LHCN-M2 (cell line): ENCODE measurements at regions not wholly inside any gene's neighbourhood (a gene's known extent, or its start where the extent isn't known, plus 50 kb on each side); places are given as distances from the start of the nearest gene placed in this dataset.
"Not testable (repeated sequence)": the region's sequence is repeated elsewhere in the genome, so short reads cannot be mapped to it uniquely, and the experiment has no call there.

Experiments
- DNase-seq: peaks from one replicate; pipeline ENCODE4 v3.0.0-alpha.2; 2012; ENCODE audit warnings: low read depth

DNA sequence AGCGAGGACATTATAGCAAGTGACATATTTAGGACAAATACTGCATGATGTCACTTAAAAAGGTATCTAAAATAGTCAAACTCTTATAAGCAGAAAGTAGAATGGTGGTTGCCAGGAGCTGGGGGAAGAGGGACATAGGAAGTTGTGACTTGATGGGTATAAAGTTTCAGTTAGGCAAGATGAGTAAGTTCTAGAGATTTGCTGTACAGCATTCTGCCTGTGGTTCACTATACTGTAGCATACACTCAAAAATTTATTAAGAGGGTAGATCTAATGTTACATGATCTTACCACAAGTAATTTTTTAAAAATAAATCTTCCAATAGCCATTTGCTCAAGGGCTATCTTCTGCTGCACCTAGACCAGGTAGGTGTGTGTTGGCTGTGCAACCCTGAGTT is 78.1 kb upstream of the NPAS2 start:
- peak; percentile 48 for DNase-seq

DNA sequence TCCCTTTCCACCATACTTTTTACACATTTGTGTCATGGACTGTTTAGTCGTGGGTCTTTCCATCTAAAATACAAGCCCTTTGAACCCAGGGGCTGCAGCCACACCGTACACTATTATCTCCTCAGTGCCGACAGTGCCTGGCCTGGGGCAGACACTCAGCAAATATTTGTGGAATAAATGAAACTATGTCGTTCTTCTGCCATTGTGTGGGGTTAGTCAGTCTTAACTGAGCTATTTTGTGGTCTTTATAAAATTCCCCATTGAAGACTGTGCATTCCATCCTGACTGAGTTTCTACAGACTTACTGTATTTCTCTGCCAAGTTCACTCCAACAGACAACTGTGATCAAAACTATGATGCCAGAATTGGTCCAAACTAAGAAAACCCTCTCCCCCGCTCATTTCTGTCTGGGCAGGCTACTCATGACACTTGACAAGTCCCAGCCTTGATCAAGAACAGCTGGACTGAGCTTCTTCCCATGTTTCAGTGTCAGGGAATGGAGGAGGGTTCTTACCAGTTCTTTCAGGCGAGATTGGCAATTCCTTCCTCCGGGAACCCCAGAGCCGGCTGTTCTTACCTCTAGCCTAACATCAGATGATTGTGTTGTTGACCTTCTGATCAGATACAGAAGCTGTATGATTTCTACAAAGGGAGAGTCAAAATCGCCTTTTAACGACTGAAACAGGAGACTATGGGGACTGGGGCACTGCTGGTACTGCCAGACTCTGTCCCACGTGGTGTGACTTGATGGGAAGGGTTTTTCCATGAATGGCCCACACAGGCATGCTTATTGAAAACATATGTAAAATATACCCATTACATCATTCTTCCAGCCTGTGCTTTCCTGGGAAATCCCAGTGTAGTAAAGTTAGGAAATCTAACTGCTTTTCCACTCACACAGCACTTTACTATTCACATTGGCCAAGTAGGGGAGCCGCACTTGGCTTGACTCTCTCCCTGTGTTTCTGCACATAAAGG is 77.4 kb upstream of the NPAS2 start:
- peak; percentile 96 for DNase-seq

DNA sequence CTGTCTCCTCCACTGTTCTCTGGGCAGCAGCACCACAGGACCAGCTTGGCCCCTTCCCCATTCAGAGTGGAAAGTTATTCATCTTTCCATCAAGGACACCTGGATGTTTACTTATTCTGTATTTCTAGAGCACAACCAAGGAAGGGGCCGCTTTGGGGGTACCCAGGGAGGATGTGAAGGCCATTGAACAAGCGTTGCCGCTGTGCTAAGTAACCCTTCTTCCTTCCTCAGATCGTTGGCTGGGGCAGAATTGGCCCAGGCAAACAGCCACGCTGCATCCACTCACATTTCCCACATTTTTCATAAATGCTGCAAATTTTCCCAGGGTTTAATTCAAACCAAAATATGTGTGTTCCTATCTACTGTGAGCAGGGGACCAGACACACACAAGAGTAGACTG is 76.2 kb upstream of the NPAS2 start:
- DNase-seq: no peak

DNA sequence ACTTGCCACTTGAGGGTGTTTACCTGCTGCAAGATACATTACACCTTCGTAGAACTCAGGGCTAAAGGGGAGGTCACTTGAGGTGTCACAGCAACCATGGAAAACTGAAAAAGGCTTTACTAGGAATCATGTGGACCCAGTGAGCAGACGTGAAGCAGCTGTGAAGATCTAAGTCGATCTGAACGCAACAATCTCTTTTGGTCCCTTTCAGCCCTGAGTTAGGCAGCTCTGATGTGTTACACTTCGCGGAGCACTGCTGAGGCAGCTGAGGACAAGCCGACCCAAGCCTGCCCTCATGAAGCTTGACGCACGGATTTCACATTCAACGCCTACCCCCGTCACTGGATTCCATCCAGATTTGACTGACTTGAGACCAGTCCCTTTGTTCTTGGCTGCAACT is 75.8 kb upstream of the NPAS2 start:
- no peak for DNase-seq

DNA sequence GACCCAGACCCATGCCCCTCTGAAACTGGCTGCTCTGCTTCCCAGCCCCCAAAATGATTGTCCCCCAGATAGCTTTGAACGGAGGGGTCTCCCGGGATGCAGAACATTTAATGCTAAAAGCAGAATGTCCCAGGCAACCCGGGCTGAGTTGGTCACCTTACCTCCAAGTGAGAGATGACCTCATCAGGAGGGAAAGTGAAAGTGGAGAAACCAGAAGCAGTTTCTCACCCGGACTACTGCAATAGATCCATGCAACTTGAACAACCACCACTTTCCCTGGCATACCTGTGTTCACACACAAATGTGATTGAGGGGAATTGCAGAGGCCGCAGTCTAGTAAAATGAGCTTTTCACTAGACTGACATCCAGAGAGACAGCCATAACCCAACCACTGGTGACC is 75.3 kb upstream of the NPAS2 start:
- DNase-seq: no peak

DNA sequence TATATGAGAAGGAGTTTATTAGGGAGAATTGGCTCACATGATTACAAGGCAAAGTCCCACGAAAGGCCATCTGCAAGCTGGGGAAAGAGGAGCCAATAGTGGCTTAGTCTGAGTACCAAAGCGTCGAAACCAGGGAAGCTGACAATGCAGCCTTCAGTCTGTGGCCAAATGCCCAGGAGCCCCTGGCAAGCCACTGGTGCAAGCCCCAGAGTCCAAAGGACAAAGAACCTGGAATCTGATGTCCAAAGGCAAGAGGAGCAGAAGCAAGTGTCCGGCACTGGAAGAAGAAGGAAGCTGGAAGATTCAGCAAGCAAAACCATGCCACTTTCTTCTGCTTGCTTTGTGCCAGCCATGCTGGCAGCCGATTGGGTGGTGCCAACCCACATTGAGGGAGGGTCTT is 74.3 kb upstream of the NPAS2 start:
- no peak for DNase-seq

DNA sequence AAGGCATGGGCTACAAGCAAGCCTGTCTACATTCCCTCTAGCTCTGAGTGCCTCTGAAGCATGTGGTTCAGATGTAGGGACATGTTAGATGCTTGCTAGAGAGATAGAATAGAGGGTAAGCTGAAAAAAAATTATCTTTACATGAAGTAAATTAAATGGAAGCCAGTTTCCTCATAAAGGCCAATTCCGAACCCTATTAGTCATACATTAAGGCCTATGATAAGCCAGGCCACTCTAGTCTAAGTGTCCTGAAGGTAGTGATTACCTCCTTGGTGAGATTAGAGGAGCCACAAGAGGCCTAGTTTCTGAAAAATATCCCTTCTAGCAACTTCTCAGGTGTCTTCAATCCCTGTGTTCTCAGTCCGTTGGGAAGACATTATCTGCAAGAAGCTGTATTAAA is 72.4 kb upstream of the NPAS2 start:
- no peak for DNase-seq

DNA sequence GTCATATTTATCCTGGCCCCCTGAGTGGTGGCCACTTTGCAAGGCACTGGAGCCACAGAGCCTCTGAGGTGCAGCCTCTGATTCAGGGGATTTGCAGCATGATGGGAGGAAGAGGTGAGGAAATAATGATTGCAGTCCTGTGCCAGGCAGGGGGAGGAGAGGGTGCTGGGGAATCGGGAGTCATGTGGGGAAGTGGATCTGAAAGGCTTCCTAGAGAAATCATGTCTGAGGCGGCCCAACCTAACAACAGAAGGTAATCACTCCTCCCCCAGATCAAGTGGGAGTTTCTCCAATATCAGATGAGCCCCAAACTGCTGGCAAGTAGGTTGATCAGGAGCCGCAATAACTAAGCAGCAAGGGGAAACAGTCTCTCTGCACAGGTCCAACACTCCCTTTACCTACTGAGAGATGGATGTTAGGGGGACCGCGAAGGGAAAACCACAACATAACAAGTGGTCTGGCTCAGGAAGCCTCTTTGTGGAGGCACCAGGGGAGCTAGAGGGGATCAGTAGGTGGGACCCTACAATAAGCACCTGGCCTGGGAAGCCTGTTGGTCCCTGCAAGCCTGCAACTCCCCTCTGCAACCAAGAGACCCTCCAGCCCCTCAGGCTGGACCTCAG is 71.8 kb upstream of the NPAS2 start:
- no peak for DNase-seq

DNA sequence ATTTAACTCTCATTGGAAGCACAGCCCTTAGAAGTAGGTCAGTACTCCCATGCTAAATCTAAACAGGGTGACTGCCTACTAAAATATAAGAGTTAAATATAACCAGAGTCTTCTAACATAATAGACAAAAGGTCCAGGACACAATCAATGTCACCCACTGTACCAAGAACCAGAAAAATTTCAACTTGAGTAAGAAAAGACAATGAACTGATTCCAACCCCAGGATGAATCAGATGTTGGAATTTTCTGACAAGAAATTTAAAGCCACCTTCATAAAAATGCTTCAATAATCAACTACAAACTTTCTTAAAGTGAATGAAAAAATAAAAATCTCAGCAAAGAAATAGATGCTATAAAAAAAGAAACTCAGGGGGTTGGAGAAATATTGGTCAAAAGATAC is 71.3 kb upstream of the NPAS2 start:
- no peak for DNase-seq

DNA sequence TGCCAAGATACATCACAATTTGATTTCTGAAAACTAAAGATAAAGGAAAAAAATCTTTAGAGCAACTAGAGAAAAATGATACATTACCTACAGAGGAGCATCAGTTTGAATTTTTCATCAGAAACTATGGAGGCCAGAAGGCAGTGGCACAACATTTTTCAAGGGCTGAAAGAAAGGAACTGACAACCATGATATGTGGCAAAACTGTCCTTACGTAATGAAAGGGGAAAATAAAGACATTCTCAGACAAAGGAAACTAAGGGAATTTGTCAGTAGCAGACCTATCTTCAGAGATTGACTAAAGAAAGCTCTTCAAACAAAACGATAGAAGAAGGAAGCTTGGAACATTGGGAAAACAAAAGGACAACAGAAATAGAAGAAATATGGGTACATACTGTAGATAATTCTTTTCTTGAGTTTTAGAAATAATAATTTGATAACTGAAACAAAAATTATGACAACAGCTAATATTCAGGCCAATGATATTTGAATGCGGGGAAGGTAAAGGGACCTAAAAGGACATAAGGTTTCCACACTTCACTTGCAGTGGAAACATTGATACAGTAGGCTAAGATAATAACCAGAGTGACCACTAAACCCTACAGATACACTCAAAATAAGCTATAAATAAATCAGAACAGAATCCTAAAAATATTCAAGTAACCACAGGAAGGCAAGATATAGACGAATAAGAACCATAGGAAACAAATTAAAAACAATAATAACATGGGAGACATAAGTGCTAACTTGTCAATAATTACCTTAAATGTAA is 70.0 kb upstream of the NPAS2 start:
- no peak for DNase-seq

DNA sequence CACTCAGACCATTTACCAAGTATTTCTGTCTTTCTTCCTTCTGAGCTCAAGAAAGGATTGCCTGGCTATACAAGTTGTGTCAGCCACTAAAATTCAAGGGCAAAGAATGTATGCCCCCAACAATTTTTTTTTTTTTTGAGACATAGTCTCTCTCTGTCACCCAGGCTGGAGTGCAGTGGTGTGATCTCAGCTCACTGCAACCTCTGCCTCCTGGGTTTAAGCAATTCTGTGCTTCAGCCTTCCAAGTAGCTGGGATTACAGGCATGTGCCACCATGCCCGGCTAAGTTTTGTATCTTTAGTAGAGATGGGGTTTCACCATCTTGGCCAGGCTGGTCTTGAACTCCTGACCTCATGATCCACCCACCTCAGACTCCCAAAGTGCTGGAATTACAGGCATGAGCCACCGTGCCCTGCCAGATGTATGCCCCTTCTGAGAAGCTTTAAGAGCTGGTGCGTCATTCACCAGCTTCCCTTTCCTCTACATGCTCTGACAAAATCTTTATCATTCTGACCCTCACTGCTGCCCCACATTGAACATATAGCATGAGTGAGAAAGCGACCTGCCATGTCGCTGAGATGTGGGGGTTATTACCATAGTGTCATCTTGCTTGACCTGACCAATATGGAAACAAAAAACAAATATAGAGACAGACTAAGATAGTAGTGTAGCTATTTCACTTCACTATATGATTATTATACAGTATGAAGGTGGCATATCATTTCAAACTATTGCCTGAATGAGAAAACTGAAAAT is 67.9 kb upstream of the NPAS2 start:
- not testable (repeated sequence) for DNase-seq

DNA sequence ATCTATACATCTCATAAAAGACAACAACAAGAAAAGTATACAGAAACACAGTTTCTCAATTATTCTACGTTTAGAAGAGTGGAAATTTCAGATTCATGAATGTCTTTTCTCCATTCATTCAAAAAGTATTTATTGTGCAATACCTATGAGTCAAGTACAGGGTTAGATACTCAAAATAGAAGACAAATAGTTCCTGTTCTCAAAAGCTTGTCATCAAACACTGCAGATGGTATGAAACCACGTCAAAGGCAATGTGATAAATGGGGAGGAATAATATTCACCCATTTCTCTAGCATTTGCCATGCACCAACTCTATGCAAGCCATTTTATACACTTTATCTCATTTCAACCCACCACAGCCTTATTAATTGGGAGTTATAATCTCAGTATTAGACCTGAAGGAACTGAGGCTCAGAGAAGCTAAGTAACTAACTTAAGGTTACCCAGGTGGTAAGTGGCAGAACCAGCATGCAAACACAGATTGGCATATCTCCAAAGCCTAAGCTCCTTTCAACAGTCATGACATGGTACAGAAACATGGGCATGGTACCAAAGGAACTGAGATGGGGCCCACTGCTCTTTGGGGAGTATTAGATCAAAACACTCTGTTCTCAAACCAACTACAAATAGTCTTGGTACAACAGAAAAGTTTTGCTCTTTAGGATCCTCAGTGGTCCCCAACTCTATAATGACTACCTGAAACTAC is 67.2 kb upstream of the NPAS2 start:
- peak; percentile 89 for DNase-seq

DNA sequence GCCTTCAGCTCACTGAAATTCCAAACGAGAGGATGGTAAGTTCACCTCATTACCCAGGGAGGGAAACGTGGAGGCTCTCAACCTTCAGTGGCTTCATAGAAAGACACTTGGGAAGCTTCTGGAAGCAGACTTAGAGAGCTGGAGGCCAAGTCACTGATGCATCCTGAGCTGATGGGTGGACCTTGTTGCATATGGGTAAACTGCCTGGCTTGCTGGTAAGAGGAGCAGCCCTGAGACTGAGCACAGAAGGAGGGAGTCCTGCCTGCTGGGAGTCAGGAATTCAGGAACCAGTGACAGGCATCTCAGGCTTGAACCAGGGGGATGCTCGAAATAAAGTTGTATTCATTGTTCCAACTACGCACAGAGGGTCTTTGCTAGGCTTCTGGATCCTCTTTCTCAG is 66.5 kb upstream of the NPAS2 start:
- no peak for DNase-seq

DNA sequence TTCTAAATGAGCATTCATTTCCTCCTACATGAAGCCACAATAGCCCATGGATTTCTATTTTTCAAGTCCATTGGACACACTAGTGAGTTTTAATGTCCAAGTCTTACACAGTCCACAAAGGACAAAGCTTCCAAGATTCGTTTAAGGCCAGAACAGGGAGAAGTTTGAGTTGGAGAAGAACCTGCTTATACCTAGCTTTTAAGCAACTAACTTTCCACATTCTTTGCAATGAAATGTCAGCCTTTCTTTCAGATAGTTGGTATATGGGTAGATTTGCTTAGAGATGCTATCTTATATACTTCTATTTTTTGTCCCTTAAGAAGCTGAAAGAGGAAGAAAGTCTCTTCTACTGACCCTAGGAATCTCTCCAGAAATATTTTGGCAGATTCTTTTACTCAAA is 66.1 kb upstream of the NPAS2 start:
- DNase-seq: no peak

DNA sequence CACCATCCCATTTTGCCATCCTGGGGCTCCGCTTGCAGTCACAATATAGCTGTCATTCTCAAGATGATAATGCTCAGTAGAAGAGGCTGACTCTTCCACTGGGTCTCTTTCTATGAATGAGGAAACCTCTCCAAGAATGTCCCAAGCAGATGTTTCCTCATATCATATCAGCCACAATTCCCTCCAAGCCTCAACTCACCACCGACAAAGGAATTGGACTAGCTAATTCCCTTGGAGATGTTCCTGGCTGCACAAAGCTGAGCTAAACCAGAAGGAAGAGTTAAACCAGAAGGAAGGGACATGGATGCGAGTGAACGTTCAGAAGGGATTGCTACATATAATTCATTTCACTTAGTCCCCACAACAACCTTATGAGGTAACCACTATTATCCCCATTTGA is 65.0 kb upstream of the NPAS2 start:
- peak; percentile 51 for DNase-seq

DNA sequence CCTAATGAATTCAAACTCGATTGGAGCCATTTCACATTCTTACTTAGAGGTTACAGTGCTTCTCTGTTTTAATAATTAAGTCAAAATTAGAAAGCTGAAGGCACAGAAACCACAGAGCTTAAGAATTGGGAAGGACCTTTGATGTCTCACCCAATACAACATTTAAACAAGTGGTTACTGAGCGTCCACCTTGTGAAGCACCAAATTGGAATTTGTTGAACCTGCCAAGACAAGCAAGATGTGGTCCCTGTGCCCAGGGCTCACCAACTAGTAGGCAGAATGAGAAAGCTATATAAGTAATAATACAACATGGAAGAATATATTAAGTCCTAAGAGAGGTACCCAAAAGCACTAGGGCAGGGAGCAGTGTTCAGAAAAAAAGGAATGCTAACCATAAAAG is 64.5 kb upstream of the NPAS2 start:
- DNase-seq: peak; percentile 45

DNA sequence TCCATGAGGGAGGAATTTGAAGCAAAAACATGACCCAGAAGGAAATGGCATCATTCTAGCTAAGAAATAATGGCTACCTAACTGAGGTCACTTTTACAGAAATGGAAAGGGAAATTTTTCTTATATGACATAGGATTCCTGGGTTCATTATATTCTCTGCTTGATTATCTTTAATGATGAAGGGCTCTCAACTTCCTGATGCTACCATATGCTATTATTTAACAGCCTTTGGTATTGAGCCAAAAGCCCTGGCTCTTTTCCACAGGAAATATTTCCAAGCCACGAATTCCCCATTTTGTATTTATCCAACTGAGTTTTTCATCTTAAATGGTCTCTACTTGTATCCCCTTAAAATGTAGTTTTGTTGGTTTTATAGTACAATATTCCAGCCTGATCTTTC is 63.2 kb upstream of the NPAS2 start:
- no peak for DNase-seq

DNA sequence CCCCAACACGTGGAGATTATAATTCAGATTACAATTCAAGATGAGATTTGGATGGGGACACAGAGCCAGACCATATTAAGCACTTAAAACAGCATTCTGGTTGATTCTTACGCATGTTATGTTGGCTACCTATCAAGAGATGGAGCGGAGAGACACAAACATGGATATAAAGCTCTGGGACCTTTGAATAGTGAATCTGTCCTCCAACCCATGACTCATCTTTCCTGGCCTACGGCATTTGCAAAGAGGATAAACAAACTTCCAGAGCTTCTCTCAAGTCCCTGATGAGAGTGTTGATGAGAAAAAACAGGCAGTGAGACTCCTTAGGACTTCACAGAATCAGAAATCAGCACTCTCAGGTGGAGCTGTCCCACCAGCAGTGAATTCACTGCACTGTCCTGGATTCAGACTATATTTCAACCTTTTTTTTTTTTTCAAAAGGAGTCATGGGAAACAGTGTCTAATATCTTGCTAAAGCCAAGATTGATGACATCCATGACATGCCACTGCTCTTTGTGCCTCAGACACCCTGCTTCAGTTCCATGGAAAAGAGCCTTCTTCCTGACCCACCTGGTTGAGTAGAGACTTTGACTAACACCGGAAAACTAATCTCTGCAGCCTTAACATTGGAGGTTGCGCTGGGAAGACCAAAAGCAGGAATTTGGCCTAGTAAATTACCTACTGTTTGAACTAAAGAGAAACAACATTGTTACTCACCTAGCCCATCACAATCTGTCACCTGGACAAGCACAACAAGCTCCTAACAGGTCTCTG is 62.1 kb upstream of the NPAS2 start:
- peak; percentile 71 for DNase-seq

DNA sequence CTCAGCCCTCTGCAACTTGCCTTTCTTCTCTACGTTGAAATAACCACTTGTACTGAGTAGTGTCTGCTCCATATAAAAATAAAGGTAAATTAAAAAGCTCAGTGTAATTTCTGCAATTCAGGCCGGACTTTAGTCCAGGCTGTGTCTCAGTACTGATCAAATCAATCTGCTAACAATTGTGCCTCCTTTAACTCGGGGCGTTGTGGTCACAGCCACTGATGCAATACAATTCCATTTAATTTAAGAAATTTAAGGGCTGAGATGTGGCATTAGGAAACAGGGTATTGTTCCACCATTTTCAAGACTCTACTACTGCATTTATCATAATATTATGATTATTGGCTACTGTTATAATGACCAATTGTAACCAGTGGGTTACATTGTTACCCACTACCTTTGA is 60.0 kb upstream of the NPAS2 start:
- no peak for DNase-seq

DNA sequence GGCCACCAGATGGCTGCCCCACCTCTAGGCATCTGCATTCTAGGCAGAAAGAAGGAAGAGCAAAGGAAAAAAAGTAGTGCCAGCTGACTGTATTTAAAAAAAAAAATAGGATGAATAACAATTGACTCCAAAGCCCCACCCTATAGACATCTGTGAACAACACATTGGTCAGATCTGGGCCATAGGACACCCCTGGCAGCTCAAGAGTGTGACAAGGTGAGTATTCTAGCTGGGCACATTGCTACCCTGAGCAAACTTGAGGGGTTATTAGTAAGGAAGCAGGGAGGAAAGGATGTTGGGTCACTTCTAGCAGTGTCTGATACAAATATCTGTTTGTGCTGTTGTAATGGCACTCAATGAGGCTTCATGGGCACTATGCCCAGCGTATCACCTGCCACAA is 58.6 kb upstream of the NPAS2 start:
- no peak for DNase-seq
